ENCODE measurements at regions not wholly inside any gene's neighbourhood (a gene's known extent, or its start where the extent isn't known, plus 50 kb on each side); places are given as distances from the start of the nearest gene placed in this dataset.
"Not testable (repeated sequence)": the region's sequence is repeated elsewhere in the genome, so short reads cannot be mapped to it uniquely, and the experiment has no call there.

DNA sequence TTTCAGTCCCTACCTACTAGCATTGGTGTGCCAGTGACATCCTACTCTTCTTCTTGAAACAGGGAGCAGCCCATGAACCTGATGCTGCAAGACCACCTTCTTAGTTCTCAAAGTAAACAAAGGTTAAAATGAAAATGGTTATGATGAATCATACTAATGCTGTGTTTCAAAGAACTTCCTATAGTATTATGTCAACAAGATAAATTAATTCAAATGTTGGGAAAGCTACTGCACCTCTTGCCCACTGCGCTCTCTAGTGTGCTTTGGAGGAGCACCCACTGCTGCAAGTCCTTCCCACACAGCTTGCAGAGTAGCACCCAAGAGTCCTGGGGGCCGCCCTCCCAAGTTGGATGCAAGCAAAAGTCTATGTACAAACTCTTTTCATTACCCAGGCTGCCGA is 81.1 kb downstream of the CD200R1L start:
- DNase-seq (ENCODE audit: low read depth in 2 of 3, low spot score in 2 of 3): no peak

DNA sequence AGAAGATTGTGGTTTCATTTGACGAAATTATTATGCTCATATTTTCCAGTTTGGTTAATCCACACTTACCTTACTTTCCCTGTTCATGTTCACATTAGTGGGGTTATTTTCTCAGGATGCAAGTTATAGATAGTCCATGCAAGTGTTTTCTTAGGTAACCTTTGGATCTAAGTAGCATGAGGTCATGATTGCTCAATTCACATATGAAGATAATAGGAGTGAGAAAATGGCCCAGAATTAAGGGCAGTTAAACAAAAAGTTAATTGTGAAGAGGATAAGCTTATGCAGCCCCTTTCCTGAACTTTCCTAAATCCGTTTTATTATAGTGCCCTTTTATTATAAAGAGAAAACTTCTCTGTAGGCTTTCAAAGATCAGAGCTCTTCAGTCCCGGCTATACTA is 83.4 kb downstream of the CD200R1L start:
- DNase-seq (ENCODE audit: low read depth in 2 of 3, low spot score in 2 of 3): no peak

DNA sequence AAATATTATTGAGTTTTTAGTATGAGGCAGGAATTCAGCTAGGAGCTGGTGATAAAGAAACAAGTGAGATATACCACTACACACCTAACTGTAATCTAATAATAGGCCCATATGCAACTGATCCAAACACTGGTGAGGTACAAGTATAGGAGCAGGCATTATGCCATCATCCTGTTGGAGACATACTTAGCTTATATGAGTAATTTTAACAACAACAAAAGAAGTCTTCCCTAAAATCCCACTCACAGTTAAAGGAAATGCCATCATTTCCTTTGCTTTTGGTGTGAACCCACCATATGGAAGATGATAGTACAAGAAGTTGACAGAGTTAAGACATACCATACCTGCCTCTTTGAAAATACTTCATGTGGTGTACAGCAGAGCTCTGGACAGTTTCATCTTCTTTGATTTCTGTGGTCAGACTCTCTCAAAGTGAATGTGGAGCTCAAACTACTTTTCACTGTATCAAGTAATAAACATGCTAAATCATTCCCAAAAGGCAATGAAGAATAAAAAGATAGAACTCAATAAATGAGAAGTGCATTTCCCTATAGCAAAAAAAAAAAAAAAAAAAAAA is 85.5 kb downstream of the CD200R1L start:
- no peak for DNase-seq (ENCODE audit: low read depth in 2 of 3, low spot score in 2 of 3)

DNA sequence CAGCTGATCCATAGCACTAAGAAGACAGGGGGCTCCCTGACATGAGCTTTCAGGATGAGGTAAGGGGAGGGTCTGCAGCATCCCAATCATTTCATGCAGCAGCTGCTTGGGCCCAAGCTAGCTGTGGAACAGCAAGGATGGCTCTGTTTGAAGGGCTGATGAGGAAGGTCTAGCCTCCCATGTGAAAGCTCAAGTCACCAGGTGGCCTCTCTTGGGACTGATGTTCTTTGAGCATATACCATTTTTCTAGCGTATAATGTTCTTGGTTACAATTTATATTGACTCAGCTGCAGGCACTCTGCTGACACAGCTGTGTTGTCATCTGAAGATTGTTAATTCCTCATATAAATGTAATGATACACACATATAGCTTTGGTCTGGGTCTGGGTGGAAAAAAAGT is 87.0 kb downstream of the CD200R1L start:
- no peak for DNase-seq (ENCODE audit: low read depth in 2 of 3, low spot score in 2 of 3)

DNA sequence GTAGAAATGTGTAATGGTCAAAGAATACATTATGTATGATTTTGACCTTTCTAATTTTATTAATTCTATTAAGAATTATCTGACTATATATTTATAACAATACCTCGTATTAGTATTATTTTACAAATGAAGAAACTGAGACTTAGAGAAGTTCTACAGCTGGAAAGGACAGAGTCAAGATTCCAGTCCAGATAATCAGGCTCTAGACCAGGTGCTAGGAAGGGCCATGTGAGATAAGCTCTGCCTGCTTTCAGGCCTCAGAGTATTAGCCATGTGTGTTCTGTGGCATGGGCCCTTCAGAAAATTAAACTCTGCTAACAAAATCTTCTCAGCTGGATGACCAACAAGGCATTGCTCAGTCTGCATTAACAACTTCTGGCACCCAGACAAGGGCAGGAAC is 87.5 kb downstream of the CD200R1L start:
- no peak for DNase-seq (ENCODE audit: low read depth in 2 of 3, low spot score in 2 of 3)

DNA sequence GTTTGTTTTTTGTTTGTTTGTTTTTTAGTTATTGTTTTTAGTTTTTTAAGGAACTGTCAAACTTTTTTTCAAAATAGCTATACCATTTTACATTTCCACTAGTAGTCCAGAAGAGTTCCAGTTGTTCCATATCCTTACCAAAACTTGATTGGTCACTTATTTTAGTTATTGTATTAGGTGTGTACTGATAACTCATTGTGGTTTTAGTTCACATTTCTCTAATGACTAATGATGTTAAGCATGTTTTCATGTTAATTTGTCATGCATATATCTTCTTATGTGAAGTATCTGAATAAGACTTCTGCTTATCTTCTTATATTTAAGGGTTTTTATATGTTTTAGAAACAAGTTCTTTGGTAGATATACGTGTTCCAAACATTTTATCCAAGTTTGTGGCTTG is 89.5 kb downstream of the CD200R1L start:
- no peak for DNase-seq (ENCODE audit: low read depth in 2 of 3, low spot score in 2 of 3)

DNA sequence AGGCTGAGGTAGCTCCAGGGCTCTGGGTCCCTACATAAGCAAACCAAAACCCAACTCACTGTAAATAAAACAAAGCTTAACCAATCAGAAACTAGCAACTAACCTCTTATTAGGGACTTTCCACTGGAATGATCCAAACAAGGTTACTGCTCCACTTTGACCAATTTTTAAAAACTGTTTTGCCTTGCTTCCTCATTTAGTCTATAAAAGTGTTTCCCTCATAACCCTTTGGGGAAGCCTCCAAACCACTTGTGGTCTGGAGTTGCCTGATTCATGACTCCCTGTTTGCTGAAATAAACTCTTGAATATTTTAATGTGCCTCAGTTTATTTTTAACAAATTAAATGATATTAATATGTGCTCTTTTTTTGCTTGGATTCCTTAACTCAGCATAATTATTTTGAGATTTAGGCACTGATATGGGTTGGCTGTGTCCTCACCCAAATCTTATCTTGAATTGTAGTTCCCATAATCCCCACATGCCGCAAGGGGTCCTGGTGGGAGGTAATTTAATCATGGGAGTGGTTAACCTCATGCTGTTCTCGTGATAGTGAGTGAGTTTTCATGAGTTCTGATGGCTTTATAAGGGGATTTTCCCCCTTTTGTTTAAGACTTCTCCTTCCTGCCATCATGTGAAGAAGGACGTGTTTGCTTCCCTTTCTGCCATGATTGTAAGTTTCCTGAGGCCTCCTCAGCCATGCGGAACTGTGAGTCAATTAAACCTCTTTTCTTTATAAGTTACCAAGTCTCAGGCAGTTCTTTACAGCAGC is 90.6 kb downstream of the CD200R1L start:
- peak in 2 of 3 donors; percentile 66 to 89 for DNase-seq (ENCODE audit: low read depth in 2 of 3, low spot score in 2 of 3)

DNA sequence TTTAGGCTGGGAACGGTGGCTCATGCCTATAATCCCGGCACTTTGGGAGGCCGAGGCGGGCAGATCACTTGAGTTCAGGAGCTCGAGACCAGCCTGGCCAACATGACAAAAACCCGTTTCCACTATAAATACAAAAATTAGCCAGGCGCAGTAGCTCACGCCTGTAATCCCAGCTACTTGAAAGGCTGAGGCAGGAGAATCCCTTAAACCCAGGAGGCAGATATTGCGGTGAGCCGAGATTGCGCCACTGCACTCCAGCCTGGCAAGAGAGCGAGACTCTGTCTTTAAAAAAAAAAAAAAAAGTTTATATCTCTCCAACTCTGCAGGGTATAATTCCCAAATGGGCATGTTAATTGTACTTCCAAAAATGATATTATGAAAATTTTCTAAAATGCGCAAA is 91.6 kb downstream of the CD200R1L start:
- DNase-seq (ENCODE audit: low read depth in 2 of 3, low spot score in 2 of 3): not testable (repeated sequence)

DNA sequence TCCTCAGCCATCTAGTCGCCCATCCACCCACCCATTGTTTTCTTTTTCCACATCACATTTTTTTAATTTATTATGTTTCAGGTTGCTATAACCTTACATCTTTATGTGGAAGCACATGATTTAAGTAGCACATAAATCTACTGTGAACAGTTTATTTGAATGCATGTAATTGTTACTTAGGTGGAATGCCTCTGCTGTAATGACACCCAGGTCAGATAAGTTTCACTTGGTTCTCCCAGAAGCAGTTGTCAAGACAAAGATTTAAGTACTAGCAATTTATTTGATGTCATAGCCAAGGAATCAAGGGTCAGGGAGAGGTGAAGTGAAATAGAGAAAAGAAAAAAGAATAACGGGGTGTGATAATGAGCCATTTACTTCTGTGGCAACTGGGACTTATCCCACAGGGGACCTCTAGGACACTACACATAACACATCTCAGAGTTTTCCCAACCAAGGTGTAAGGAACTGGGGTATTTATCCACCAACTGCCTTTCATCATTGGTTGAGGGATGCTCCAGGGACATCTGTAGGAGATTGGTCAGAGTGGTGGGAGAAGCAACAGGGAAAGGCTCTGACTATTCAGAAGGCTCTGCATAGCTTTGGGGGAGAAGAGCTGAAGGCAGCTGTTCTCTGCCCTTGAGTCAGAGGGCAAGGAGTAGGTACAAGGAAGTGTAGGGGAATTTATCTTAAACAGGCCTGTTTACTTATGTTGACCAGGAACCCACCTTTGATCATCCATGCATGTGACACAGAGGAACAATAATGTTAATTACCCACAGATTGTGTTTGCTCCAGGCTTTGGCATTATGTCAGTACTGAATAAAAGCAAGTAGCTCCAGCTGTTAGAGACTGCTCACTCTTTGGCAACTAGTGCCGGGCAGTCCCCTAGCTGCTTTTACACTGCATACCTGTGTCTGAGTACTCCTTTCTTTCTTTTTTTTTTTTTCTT is 94.8 kb downstream of the CD200R1L start:
- no peak for DNase-seq (ENCODE audit: low read depth in 2 of 3, low spot score in 2 of 3)

DNA sequence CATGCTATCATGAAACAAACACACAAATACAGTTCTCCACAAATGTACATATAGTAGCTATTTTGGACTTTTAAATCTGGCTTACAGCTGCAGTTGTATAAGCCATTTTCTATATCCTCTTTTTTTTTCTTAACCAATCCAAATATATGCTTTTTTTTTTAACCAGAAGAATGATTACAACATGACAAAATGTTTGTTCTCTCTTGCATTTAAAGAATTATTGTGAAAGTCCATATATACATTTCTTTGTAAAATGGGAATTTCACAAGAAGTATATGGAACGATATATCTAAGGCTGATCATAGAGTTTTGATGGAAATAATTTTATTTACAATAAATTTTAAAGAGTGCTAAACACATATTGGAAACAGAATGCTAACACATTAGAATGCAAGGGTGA is 95.6 kb downstream of the CD200R1L start:
- no peak for DNase-seq (ENCODE audit: low read depth in 2 of 3, low spot score in 2 of 3)

DNA sequence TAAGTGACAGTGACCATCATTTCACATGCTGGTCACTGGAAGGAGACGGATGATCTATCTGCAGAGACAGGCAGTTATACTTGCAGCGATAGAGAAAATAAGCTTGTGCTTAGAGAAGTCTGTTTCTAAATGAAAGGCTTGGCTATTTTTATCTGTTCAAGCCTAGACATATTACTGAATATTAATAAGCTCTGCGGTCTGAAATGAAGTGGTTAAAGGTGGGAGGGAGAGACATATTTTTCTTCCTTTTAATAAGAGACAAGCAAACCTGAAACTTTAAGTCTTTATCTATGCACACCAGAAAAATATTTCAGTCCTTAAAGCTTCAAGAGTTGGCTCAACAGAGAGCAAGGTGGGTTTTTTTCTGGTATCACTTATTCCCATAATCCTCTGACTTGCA is 99.0 kb downstream of the CD200R1L start:
- DNase-seq (ENCODE audit: low read depth in 2 of 3, low spot score in 2 of 3): no peak

DNA sequence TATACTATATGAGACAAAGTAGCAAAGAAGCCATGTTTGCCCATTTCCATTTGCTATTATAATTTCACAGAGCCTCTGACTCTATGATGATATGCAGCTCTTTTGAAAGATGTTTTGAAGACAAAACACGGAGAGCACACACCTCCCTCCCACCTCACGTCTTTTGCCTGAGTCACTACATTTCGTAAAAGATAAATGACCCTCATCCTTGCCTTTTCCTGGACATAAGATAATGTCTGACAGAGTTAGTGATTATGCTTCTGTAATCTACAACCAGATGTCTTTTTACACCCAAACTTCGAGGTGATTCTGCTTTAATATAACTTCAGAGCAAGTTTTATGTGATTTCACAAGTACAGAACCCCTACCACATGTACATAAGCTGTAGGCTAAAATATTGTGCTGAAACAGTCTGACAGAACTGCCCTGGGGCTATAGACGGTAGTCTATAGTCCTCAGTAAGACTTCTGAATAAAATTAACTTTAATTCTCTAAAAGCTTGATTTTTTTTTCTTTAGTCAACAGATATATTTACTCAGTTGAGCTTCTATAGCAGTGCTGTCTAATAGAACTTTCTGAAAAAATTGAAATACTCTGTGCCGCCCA is 99.9 kb downstream of the CD200R1L start:
- no peak for DNase-seq (ENCODE audit: low read depth in 2 of 3, low spot score in 2 of 3)

DNA sequence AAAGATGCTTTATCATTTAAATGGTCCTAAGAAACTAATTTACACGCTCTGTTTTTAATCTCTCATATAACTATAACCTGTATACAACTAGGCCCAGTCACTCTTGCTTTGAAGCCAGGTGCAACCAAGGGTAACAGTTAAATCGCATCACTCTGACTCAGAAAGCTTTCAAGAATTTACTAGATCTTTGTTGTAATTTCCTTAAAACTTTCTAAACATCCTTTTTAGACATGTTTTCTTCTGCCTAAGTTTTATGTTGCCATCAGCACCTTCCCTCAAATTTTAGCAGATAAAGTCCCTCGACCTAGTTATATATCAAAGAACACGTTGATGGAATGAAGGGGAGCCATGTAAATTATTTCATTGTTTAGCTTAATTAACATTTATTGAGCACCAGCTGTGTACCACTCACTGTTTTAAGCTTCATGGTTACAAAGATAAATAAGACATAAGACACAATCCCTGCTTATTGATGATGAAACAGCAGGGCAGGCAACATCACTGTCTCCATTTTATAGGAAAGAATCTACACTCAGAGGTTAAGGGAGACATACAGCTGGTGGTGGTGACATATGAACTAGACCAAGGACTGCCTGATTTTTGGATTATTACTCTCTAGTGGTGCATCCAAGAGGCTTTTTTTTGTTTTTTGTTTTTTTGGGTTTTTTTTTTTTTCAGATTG is 101.0 kb downstream of the CD200R1L start:
- DNase-seq (ENCODE audit: low read depth in 2 of 3, low spot score in 2 of 3): no peak

DNA sequence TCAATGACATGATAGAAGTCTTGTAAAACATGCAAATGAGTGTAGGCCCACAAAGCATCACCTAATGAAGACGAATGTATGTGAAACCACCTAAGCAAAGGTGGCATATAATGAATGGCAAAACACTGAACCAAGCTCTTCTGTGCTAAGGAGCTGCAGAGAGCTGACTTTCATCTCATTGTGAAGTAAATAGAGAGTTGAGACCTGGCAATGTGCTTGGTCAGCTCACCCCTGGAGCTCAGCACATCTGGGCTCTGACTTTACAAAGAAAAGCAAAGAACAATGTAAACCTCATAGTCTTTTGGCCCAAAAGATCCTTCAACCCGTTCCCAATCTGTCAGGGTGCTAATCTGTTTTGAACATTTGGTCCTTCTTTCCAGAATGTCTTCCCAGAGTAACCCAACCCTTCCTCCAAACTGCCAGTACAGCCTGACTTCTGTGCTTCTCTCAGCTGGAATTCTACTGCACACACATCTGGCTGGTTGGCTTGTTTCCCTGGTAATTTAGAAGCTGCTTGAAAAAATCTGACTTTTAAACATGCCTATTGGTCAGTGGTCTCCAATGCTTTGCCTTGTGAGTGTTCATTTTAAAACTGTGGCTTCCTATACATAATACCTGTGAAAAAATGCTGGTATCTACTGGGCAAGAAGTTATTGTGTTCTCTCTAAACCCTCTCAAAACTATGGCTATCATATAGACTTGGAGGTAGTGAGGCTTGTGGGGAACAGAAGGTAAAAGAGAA is 101.7 kb downstream of the CD200R1L start:
- DNase-seq (ENCODE audit: low read depth in 2 of 3, low spot score in 2 of 3): no peak

DNA sequence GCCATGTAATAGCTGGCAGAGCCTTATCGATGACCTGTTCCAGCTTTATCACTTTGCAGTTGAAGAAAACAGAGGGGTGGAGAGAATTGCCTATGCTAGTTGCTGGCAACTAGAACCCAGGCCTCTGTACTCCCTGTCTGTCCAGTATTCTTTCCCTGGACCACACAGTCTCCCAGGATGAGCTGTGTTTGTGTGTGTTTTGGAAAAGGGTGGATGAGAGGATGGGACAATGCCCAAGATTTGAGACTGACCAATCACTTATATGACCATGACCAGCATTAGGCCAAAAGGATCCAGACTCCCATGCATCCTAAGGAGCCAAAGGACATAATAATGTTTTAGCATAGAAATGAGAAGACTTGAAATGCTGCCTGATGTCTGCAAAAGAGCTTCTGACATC is 102.6 kb downstream of the CD200R1L start:
- DNase-seq (ENCODE audit: low read depth in 2 of 3, low spot score in 2 of 3): no peak

DNA sequence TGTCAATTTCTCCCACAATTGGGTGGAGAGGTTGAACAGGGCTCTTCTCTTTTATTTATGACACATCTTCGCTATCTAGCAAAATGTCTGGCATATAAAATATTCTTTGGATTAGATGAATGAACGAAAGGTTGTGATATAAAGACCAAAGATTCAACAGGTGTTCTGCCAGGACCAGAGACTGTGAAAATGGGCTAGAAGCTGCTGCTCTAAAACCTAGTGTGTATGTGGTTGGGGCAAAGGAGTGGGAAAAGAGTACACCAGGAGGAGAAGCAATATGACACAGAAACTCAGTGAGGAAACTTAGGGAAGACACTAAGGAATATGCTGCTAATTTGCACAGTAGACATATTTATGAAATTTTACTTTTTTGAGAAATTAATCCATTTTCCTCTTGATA is 102.0 kb upstream of the CCDC80 start:
- no peak for DNase-seq (ENCODE audit: low read depth in 2 of 3, low spot score in 2 of 3)

DNA sequence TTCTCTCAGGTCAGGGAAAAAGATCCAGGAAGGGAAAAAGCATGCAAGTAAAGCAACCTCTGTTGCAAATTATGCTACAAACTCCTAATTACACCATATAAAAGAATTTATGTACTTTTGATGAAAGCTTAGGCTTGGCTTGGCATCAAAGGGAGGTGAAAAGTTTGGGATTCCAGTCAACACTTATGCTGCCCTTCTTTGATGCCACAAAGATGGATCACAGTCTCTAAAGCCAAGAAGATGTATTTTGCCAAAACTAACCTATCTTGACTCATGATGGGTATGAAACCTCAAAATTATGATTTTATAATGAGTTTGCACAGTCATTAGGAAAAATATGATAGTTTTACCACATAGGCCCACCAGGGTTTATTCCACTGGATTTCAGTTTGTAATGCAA is 101.0 kb upstream of the CCDC80 start:
- no peak for DNase-seq (ENCODE audit: low read depth in 2 of 3, low spot score in 2 of 3)

DNA sequence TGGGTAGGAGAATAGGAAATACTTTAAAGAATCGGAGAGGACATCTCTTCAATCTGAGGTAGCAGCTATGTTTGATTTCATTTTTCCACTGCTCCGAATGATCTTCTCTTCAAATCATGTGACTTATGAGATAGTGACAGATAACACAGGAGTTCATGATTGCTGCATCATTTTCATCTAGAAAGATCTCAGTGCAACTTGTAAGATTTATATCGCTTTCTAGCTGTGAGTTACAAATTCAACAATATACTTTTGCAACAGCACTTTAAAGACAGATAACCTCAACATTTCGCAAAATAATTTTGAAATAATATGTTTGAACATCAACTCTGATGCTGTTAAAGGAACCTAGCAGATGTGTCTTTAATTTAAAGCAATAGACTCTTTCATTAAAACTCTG is 99.9 kb upstream of the CCDC80 start:
- DNase-seq (ENCODE audit: low read depth in 2 of 3, low spot score in 2 of 3): no peak

DNA sequence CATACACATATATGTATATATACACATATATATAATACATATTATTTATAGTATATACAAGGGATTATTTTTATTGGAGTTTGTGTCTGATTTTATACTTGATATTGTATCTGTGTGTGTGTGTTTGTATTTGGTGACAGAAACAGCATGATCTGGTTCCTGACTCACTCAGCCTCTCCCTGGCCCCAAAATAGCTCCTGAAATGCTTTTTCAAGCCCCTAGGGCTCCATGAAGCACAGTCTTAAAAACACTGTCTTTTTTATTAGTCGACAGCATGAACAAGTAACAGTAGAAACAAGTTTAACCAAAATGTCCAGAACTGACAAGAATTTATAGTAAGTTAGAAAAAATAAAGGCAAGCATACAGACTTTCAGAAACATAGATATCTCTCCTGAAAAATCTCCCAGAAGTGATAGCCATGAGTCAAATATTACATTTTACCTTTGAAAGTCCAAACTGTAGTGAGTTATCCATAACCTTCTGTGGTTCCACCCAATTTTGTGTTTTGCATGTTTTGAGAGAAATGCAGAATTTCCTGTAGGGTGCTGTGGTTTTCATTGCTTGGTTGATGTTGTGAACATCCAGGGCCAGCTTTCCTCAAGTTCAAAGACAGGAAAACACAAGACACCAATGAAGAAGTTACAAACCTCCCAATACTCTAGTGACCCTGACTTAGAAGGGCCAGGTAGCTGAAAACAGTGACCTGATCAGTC is 98.5 kb upstream of the CCDC80 start:
- no peak for DNase-seq (ENCODE audit: low read depth in 2 of 3, low spot score in 2 of 3)
